Trophoblast cell (in vitro differentiated cells and primary cell): ENCODE measurements at regions not wholly inside any gene's neighbourhood (a gene's known extent, or its start where the extent isn't known, plus 50 kb on each side); places are given as distances from the start of the nearest gene placed in this dataset.
"Not testable (repeated sequence)": the region's sequence is repeated elsewhere in the genome, so short reads cannot be mapped to it uniquely, and the experiment has no call there.

Experiments used
- DNase-seq, 2 donors: peaks; one replicate each; pipeline ENCODE4 v3.0.0-alpha.2; 2016
- H2AFZ ChIP-seq: 2 replicates; pipeline ENCODE4 v1.6.1; 2013; ENCODE audit warnings: low read length, moderate library complexity, mild to moderate bottlenecking; ENCODE audit not compliant: insufficient read depth, poor library complexity
- H2AK5ac ChIP-seq: 2 replicates; pipeline ENCODE4 v1.6.1; 2013; ENCODE audit warnings: mild to moderate bottlenecking, low read length
- H2BK120ac ChIP-seq: 2 replicates; pipeline ENCODE4 v1.6.1; 2013; ENCODE audit warnings: low read length, mild to moderate bottlenecking, moderate library complexity; ENCODE audit not compliant: insufficient read depth, poor library complexity
- H2BK12ac ChIP-seq: 2 replicates; pipeline ENCODE4 v1.6.1; 2013; ENCODE audit warnings: mild to moderate bottlenecking, low read length, moderate library complexity
- H2BK5ac ChIP-seq: 2 replicates; pipeline ENCODE4 v1.6.1; 2013; ENCODE audit warnings: low read length, low read depth, moderate library complexity, mild to moderate bottlenecking; ENCODE audit not compliant: poor library complexity
- H3K14ac ChIP-seq: 2 replicates; pipeline ENCODE4 v1.6.1; 2013; ENCODE audit warnings: mild to moderate bottlenecking, low read length
- H3K18ac ChIP-seq: 2 replicates; pipeline ENCODE4 v1.6.1; 2013; ENCODE audit warnings: mild to moderate bottlenecking, low read length
- H3K23ac ChIP-seq: 2 replicates; pipeline ENCODE4 v1.6.1; 2013; ENCODE audit warnings: low read length
- H3K27ac ChIP-seq: 2 replicates; pipeline ENCODE4 v1.5.1; 2013; ENCODE audit warnings: low read depth, mild to moderate bottlenecking, inconsistent platforms, low read length, moderate library complexity
- H3K27me3 ChIP-seq: 2 replicates; pipeline ENCODE4 v1.6.1; 2013; ENCODE audit warnings: inconsistent platforms, mild to moderate bottlenecking, low read length, moderate library complexity; ENCODE audit not compliant: insufficient read depth
- H3K36me3 ChIP-seq, 2 experiments: 1 replicate in 1 of 2; 2 replicates in 1 of 2; pipeline ENCODE4 v1.6.1; 2013; ENCODE audit warnings: low read length in 2 of 2, mild to moderate bottlenecking in 2 of 2, moderate library complexity in 1 of 2; ENCODE audit not compliant: insufficient read depth in 2 of 2, control insufficient read depth in 1 of 2
- H3K4ac ChIP-seq: 2 replicates; pipeline ENCODE4 v1.6.1; 2013; ENCODE audit warnings: low read depth, mild to moderate bottlenecking, low read length, moderate library complexity
- H3K4me1 ChIP-seq, 2 experiments: 1 replicate in 1 of 2; 2 replicates in 1 of 2; pipeline ENCODE4 v1.6.1; 2013; ENCODE audit warnings: low read length in 2 of 2, mild to moderate bottlenecking in 2 of 2, moderate library complexity in 1 of 2; ENCODE audit not compliant: insufficient read depth in 2 of 2, control insufficient read depth in 1 of 2
- H3K4me2 ChIP-seq: 2 replicates; pipeline ENCODE4 v1.6.1; 2013; ENCODE audit warnings: inconsistent platforms, mild to moderate bottlenecking, low read length, moderate library complexity
- H3K4me3 ChIP-seq: 2 replicates; pipeline ENCODE4 v1.5.1; 2013; ENCODE audit warnings: mild to moderate bottlenecking, low read depth, low read length, inconsistent platforms
- H3K79me1 ChIP-seq: one replicate; pipeline ENCODE4 v1.6.1; 2013; ENCODE audit warnings: low read length
- H3K79me2 ChIP-seq: 2 replicates; pipeline ENCODE4 v1.6.1; 2013; ENCODE audit warnings: low read length, mild to moderate bottlenecking; ENCODE audit not compliant: control insufficient read depth, insufficient read depth, poor library complexity
- H3K9ac ChIP-seq: 2 replicates; pipeline ENCODE4 v1.6.1; 2013; ENCODE audit warnings: mild to moderate bottlenecking, low read length
- H3K9me3 ChIP-seq: 2 replicates; pipeline ENCODE4 v1.6.1; 2013; ENCODE audit warnings: low read depth, mild to moderate bottlenecking, control low read depth, inconsistent platforms, low read length; ENCODE audit not compliant: insufficient read depth
- H4K12ac ChIP-seq: 2 replicates; pipeline ENCODE4 v1.6.1; 2013; ENCODE audit warnings: low read depth, mild to moderate bottlenecking, low read length, moderate library complexity
- H4K8ac ChIP-seq: 2 replicates; pipeline ENCODE4 v1.6.1; 2013; ENCODE audit warnings: low read depth, mild to moderate bottlenecking, low read length, moderate library complexity
- H4K91ac ChIP-seq: one replicate; pipeline ENCODE4 v1.6.1; 2013; ENCODE audit warnings: low read depth, mild to moderate bottlenecking, low read length, moderate library complexity
- WGBS: extraction: QIAGEN DNeasy Blood & Tissue Kit; methylation state at CpG from one replicate; pipeline ENCODE4 v1.1.7; 2013; ENCODE audit warnings: missing lambda C conversion rate; ENCODE audit not compliant: insufficient read length, insufficient coverage; ENCODE audit errors: extremely low coverage; 5-methylcytosine and 5-hydroxymethylcytosine counted together

DNA sequence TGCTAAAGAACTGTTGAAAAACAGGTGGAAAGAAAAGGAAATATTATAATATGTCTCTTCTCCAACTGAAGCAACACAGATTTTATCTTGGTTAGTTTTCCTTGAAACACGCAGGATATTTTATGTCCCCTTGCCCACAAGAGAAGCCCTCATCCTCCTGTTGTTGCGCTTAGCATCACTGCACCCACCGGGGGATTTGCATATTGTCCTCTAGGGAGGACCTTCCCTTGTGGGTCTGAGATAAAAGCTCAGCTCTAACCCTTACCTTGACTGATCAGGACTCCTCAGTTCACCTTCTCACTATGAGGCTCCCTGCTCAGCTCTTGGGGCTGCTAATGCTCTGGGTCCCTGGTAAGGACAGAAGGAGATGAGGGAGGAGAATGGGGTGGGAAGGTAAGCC is 1294.2 kb downstream of the RPIA start:
- H4K8ac ChIP-seq, H3K18ac ChIP-seq, H2BK12ac ChIP-seq, H3K4me1 ChIP-seq, H3K4me3 ChIP-seq, DNase-seq, H3K14ac ChIP-seq, H2AK5ac ChIP-seq, H3K9ac ChIP-seq, H3K23ac ChIP-seq, H3K27me3 ChIP-seq, H3K9me3 ChIP-seq, H3K36me3 ChIP-seq, H2AFZ ChIP-seq, H3K27ac ChIP-seq, H2BK5ac ChIP-seq, H3K79me2 ChIP-seq, H3K4ac ChIP-seq, H3K4me2 ChIP-seq, H2BK120ac ChIP-seq, H3K79me1 ChIP-seq, H4K91ac ChIP-seq, H4K12ac ChIP-seq: not testable (repeated sequence)
- WGBS: no CpG with 5 or more reads among the region's 3 CpGs

DNA sequence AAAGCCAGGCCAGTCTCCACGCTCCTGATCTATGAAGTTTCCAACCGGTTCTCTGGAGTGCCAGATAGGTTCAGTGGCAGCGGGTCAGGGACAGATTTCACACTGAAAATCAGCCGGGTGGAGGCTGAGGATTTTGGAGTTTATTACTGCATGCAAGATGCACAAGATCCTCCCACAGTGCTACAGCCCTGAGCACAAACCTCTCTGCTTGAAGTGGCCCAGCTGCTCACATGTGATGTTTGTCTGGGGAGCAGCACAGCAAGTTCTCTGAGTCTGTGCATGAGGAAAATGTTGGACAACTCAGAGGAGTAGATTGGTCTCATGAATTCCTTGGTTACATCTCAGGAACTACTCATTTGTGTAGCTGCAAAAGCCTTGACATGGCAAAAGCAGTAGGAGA is 1295.1 kb downstream of the RPIA start:
- DNase-seq, H4K8ac ChIP-seq, H2BK5ac ChIP-seq, H3K4ac ChIP-seq, H3K4me1 ChIP-seq, H3K27ac ChIP-seq, H3K9ac ChIP-seq, H3K36me3 ChIP-seq, H3K4me2 ChIP-seq, H4K12ac ChIP-seq, H3K4me3 ChIP-seq, H3K27me3 ChIP-seq, H2AK5ac ChIP-seq, H3K79me2 ChIP-seq, H2AFZ ChIP-seq, H3K18ac ChIP-seq, H4K91ac ChIP-seq, H3K9me3 ChIP-seq, H3K23ac ChIP-seq, H2BK120ac ChIP-seq, H2BK12ac ChIP-seq, H3K14ac ChIP-seq, H3K79me1 ChIP-seq: not testable (repeated sequence)
- no CpG with 5 or more reads among the region's 4 CpGs for WGBS

DNA sequence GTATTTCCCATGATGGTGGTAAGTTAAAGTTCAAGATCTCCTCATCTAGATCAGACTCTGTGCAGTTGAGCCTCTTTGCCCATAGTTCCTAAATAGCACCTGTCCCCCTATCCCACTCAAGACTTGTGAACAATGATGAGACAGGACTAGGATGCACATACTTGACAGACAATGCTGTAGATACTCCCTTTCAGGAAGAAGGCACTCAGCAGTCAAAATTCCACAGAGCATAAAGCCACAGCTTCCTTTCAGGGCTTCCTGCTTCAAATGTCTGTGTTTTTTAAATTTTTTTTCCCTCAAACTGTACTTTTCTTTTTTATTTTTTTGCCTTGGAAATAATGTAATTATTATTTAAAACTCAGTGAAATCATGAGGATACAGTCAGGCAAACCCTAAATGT is 1305.3 kb downstream of the RPIA start:
- not testable (repeated sequence) for H3K4me2 ChIP-seq, H3K79me1 ChIP-seq, H4K12ac ChIP-seq, H3K36me3 ChIP-seq, H2BK5ac ChIP-seq, H4K8ac ChIP-seq, H3K23ac ChIP-seq, H3K14ac ChIP-seq, H3K18ac ChIP-seq, DNase-seq, H2AK5ac ChIP-seq, H3K27me3 ChIP-seq, H4K91ac ChIP-seq, H2BK12ac ChIP-seq, H3K4me3 ChIP-seq, H3K9me3 ChIP-seq, H3K4ac ChIP-seq, H3K27ac ChIP-seq, H2BK120ac ChIP-seq, H3K4me1 ChIP-seq, H2AFZ ChIP-seq, H3K9ac ChIP-seq, H3K79me2 ChIP-seq

DNA sequence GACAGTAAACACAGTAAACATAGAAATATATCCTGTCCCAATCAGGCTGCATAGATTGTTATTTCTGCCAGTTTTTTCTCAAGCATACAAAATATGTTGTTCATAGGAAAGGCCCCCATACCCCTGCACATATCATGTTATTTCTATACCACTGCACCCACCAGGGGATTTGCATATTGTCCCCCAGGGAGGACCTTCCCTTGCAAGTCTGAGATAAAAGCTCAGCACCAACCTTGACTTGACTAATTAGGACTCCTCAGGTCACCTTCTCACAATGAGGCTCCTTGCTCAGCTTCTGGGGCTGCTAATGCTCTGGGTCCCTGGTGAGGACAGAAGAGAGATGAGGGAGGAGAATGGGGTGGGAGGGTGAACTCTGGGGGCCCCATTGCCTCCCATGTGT is 1313.1 kb downstream of the RPIA start:
- H3K4me1 ChIP-seq: not testable (repeated sequence)

More for the DNA sequence above, 1313.1 kb downstream of the RPIA start:
- H3K4me2 ChIP-seq, H3K79me2 ChIP-seq, H3K18ac ChIP-seq, H4K12ac ChIP-seq, H3K9me3 ChIP-seq, H2BK120ac ChIP-seq, H4K8ac ChIP-seq, H3K27me3 ChIP-seq, H4K91ac ChIP-seq, H3K14ac ChIP-seq, H3K9ac ChIP-seq, H3K4ac ChIP-seq, H3K27ac ChIP-seq, H3K79me1 ChIP-seq, H2AFZ ChIP-seq, H2BK5ac ChIP-seq, H2BK12ac ChIP-seq, H2AK5ac ChIP-seq, H3K23ac ChIP-seq, H3K4me3 ChIP-seq, DNase-seq, H3K36me3 ChIP-seq: not testable (repeated sequence)
